GM23248 (cell line): ENCODE measurements at regions not wholly inside any gene's neighbourhood (a gene's known extent, or its start where the extent isn't known, plus 50 kb on each side); places are given as distances from the start of the nearest gene placed in this dataset.

Experiments
- EZH2 ChIP-seq: fragments of 200-600 bp; sonication (generic); IDR thresholded peaks from 2 replicates; pipeline ENCODE4 v1.6.1; 2018; ENCODE audit warnings: antibody characterized with exemption, mild to moderate bottlenecking; ENCODE audit not compliant: insufficient read depth, poor library complexity, severe bottlenecking
- EZH2phosphoT487 ChIP-seq: fragments of 200-600 bp; sonication (generic); IDR thresholded peaks from 2 replicates; pipeline ENCODE4 v1.6.1; 2018; ENCODE audit warnings: antibody characterized with exemption, moderate library complexity, mild to moderate bottlenecking, low read depth; ENCODE audit not compliant: insufficient read depth

- TF ChIP-seq EZH2 (no peak), EZH2phosphoT487 (no peak)
Observed at GRCh38 chr17:71111934-71112333, 942.6 kb downstream of the KCNJ2 start.
